Stimulated activated effector memory CD8-positive, alpha-beta T cell treated with anti-CD3 and anti-CD28 coated beads, Interleukin-12 subunit alpha, Interleukin-12 subunit beta, amount 100 ng/mL, for 72 hours (primary cell): ENCODE measurements at regions not wholly inside any gene's neighbourhood (a gene's known extent, or its start where the extent isn't known, plus 50 kb on each side); places are given as distances from the start of the nearest gene placed in this dataset.

Experiments
- ATAC-seq: fragments of 150-1000 bp; cut with Tn5 transposase; 2 replicates; pipeline ENCODE4 v1.10.0; 2021
- DNase-seq, 2 donors: peaks; one replicate each; pipeline ENCODE4 v3.0.0; 2021 to 2022; ENCODE audit warnings: low spot score in 2 of 2
- H3K27ac Mint-ChIP-seq: one replicate; pipeline ENCODE4 v1.8.0; 2022; ENCODE audit warnings: mild to moderate bottlenecking, mixed read lengths
- H3K36me3 Mint-ChIP-seq: one replicate; pipeline ENCODE4 v1.8.0; 2022; ENCODE audit warnings: mild to moderate bottlenecking, mixed read lengths
- H3K4me1 Mint-ChIP-seq: one replicate; pipeline ENCODE4 v1.8.0; 2022; ENCODE audit warnings: mixed read lengths
- H3K4me3 Mint-ChIP-seq: one replicate; pipeline ENCODE4 v1.8.0; 2022; ENCODE audit warnings: mild to moderate bottlenecking, mixed read lengths
- H3K9me3 Mint-ChIP-seq: one replicate; pipeline ENCODE4 v1.8.0; 2022; ENCODE audit warnings: mixed read lengths

GRCh38 chr20:52483382-52483781 is 291.8 kb upstream of the ZFP64 start:
- no peak overlapping the region for H3K27ac Mint-ChIP-seq
- H3K4me3 Mint-ChIP-seq: no peak overlapping the region
- no peaks in the 10 kb centered on the region for H3K4me1 Mint-ChIP-seq
- no peak for DNase-seq
- no peaks in the 10 kb centered on the region for H3K9me3 Mint-ChIP-seq
- H3K36me3 Mint-ChIP-seq: no peaks in the 10 kb centered on the region
- ATAC-seq: no peak

DNA sequence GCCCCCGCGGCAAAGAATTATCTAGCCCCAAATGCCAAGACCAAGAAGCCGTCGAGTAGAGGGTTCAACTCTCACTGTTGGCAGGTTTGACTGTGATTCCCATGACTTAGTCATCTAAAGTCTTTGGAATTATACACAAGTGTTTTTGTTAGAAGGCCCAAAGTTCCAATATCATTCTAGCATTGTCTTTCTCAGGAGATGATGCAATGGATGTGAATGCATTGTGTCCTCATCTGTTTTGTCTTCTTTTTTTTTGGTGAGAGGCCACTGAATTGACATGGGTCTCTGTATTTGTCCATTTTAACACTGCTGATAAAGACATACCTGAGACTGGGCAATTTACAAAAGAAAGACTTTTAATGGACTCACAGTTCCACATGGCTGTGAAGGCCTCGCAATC is 290.5 kb upstream of the ZFP64 start:
- H3K4me1 Mint-ChIP-seq: no peaks in the 10 kb centered on the region
- ATAC-seq: no peak
- no peaks in the 10 kb centered on the region for H3K9me3 Mint-ChIP-seq
- no peak overlapping the region for H3K27ac Mint-ChIP-seq
- H3K4me3 Mint-ChIP-seq: no peak overlapping the region
- no peak for DNase-seq
- no peaks in the 10 kb centered on the region for H3K36me3 Mint-ChIP-seq

DNA sequence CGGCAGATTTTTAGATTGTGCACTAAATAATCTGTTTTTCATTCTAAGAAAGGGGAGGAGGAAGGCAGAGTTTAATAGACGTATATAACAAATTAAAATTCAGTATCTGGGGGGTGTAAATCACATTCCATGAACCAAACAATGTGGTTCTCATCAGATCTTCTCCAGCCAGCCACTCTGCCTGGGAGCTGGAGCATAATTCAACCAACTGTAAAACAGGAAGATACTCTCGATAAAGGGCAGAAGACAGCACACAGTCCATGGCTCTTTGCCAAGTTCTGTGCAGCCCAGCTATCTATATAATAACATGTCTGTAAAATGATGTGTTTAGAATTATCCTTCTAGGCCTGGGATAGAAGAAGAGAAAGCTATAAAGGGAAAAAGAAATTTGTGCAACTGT is 289.9 kb upstream of the ZFP64 start:
- DNase-seq (no peak), ATAC-seq (no peak)
- Mint-ChIP-seq H3K36me3 (no peaks in the 10 kb centered on the region), H3K9me3 (no peaks in the 10 kb centered on the region), H3K4me3 (no peak overlapping the region), H3K27ac (no peak overlapping the region), H3K4me1 (no peaks in the 10 kb centered on the region)

- no peak for DNase-seq
- Mint-ChIP-seq H3K9me3 (no peaks in the 10 kb centered on the region), H3K4me3 (no peak overlapping the region), H3K27ac (no peak overlapping the region), H3K4me1 (no peaks in the 10 kb centered on the region), H3K36me3 (no peaks in the 10 kb centered on the region)
- no peak for ATAC-seq
Measured at GRCh38 chr20:52476074-52476750, 284.6 kb upstream of the ZFP64 start.

GRCh38 chr20:52473186-52473585 is 281.6 kb upstream of the ZFP64 start:
- H3K4me1 Mint-ChIP-seq: no peaks in the 10 kb centered on the region
- ATAC-seq (no peak), DNase-seq (no peak)
- H3K27ac Mint-ChIP-seq: no peak overlapping the region
- no peaks in the 10 kb centered on the region for H3K9me3 Mint-ChIP-seq
- H3K4me3 Mint-ChIP-seq: no peak overlapping the region
- no peaks in the 10 kb centered on the region for H3K36me3 Mint-ChIP-seq

DNA sequence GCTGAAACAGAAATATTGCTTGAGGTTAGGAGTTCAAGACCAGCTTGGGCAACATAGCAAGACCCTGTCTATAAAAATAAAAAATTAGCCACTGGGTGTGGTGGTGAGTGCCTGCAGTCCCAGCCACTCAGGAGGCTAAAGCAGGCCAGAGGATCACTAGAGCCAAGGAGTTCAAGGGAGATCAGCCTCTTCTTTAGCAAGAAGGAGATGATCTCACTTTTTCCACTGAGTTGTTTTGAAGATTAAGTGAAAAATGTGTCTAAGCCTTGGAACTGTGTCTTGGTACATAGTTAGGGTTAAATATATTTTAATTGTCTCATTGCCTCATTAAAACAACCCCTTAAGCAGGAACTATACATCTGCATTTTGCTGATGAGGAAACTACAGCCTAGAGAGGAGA is 279.0 kb upstream of the ZFP64 start:
- no peaks in the 10 kb centered on the region for H3K4me1 Mint-ChIP-seq

DNA sequence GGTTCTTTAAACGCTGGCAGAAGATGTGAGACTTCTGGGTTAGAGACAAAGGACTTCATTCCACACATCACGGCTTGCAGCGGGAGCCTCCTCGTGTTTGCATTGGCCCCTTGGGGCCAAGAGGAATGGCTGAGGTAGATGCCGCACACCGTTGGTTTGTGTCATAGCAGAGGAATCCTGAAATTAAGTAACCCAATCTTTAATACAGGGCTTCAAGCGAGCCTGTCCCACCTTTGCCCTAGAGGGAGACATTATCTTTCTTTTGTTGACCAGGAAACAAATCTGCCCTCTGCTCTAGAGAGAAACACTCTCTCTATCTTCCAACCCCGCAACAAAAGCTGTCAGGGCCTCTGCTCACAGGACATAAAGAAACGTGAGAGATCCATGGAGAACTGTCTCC is 277.5 kb upstream of the ZFP64 start:
- ATAC-seq: no peak

More for the DNA sequence above, 279.0 kb upstream of the ZFP64 start:
- DNase-seq (no peak), ATAC-seq (no peak)
- Mint-ChIP-seq H3K36me3 (no peaks in the 10 kb centered on the region), H3K4me3 (no peak overlapping the region), H3K27ac (no peak overlapping the region), H3K9me3 (no peaks in the 10 kb centered on the region)

GRCh38 chr20:52465991-52466390 is 274.4 kb upstream of the ZFP64 start:
- Mint-ChIP-seq H3K36me3 (no peaks in the 10 kb centered on the region), H3K27ac (no peak overlapping the region), H3K4me3 (no peak overlapping the region), H3K9me3 (no peaks in the 10 kb centered on the region), H3K4me1 (no peaks in the 10 kb centered on the region)
- ATAC-seq (no peak), DNase-seq (no peak)

More for the DNA sequence above, 277.5 kb upstream of the ZFP64 start:
- no peak overlapping the region for H3K27ac Mint-ChIP-seq
- H3K9me3 Mint-ChIP-seq: no peaks in the 10 kb centered on the region
- H3K4me1 Mint-ChIP-seq: no peaks in the 10 kb centered on the region
- no peak for DNase-seq
- no peaks in the 10 kb centered on the region for H3K36me3 Mint-ChIP-seq
- H3K4me3 Mint-ChIP-seq: no peak overlapping the region

- H3K4me3 Mint-ChIP-seq: no peak overlapping the region
- H3K9me3 Mint-ChIP-seq: no peaks in the 10 kb centered on the region
- H3K36me3 Mint-ChIP-seq: no peaks in the 10 kb centered on the region
- ATAC-seq (no peak), DNase-seq (no peak)
- no peaks in the 10 kb centered on the region for H3K4me1 Mint-ChIP-seq
- H3K27ac Mint-ChIP-seq: no peak overlapping the region
Measured at GRCh38 chr20:52461582-52461981, 270.0 kb upstream of the ZFP64 start.

DNA sequence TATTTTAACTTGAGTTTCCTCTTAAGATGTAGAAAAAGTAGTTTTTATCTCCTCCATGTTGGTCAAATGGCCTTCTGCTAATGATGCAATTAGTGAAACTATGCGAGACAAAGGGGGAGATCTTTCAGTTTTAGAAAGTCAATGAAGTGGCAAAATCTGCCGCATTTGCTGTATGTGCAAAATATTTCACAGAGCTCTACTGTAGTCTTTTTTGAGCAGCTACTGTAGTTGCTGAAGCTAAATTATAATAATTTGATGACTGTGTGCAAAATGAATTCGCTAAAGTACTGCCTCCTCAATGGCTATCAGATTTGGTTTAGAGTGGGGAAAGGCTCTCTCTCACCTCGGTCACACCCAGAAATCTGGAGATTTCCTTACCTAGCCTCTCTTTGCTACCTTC is 267.6 kb upstream of the ZFP64 start:
- Mint-ChIP-seq H3K27ac (no peak overlapping the region), H3K9me3 (no peaks in the 10 kb centered on the region), H3K4me1 (no peaks in the 10 kb centered on the region), H3K4me3 (no peak overlapping the region), H3K36me3 (no peaks in the 10 kb centered on the region)
- DNase-seq: no peak
- no peak for ATAC-seq

- DNase-seq: no peak
- Mint-ChIP-seq H3K9me3 (no peaks in the 10 kb centered on the region), H3K36me3 (no peaks in the 10 kb centered on the region), H3K4me1 (no peaks in the 10 kb centered on the region), H3K4me3 (no peak overlapping the region), H3K27ac (no peak overlapping the region)
- no peak for ATAC-seq
Measured at GRCh38 chr20:52457826-52458225, 266.2 kb upstream of the ZFP64 start.

- H3K27ac Mint-ChIP-seq: no peak overlapping the region
- H3K36me3 Mint-ChIP-seq: no peaks in the 10 kb centered on the region
- no peak for ATAC-seq
- DNase-seq: no peak
- no peak overlapping the region for H3K4me3 Mint-ChIP-seq
- no peaks in the 10 kb centered on the region for H3K4me1 Mint-ChIP-seq
- no peaks in the 10 kb centered on the region for H3K9me3 Mint-ChIP-seq
Measured at GRCh38 chr20:52454660-52455059, 263.1 kb upstream of the ZFP64 start.

- Mint-ChIP-seq H3K4me1 (no peaks in the 10 kb centered on the region), H3K4me3 (no peak overlapping the region), H3K36me3 (no peaks in the 10 kb centered on the region), H3K27ac (no peak overlapping the region), H3K9me3 (no peaks in the 10 kb centered on the region)
- DNase-seq (no peak), ATAC-seq (no peak)
Measured at GRCh38 chr20:52448513-52449232, 257.1 kb upstream of the ZFP64 start.

DNA sequence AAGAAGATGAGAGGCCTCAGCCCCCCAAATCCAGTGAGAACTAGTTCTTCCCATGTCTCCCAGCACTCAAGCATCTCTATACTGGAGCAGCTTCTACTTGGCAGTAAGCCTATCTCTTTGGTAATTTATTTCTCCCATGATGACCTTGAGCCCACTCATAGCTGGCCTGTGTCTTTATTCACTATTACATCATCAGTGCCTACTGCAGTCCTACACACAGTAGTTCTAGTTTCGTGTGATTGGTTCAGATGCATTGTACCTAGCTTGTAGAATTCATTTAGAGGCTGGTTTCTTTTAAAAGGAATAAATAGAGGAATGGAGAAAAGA is 255.6 kb upstream of the ZFP64 start:
- ATAC-seq (no peak), DNase-seq (no peak)
- no peaks in the 10 kb centered on the region for H3K4me1 Mint-ChIP-seq
- H3K36me3 Mint-ChIP-seq: no peaks in the 10 kb centered on the region
- no peak overlapping the region for H3K4me3 Mint-ChIP-seq
- H3K9me3 Mint-ChIP-seq: no peaks in the 10 kb centered on the region
- H3K27ac Mint-ChIP-seq: no peak overlapping the region

DNA sequence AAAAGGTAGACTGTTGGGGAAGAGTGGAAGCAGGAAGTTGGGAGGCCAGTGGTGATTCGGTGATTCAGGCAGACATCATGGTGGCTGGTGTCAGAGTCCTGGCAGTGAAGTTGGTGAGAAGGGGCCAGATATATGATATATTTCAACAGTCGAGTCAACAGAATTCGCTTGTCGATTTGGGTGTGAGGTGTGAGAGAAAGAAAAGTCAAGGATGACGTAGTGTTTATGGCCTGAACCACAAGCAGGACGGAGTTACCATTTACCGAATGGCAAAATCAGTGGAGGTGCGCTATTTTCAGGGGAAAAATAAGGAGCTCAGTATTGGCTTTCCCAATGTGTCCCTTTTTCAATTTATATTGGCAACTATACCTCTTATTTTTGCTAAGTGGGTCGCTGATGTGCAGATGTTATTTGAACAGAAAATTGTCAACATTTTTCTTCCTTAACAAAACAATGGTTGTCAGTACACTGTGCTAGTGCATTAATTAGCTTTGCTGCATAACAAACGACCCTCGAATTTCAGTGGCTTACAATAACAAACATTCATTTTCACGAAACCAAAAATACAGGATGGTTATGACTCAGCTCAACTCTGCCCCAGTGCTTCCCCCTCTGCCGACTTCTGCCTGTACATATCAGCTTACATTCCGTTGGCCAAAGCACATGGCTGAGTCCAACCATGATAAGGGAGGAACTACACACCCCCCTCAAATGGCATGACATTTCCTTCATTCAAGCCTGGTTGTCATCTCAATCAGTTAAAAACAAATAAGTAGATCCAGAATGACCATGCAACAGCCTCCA is 255.0 kb upstream of the ZFP64 start:
- Mint-ChIP-seq H3K9me3 (no peaks in the 10 kb centered on the region), H3K27ac (no peak overlapping the region), H3K4me1 (no peaks in the 10 kb centered on the region), H3K4me3 (no peak overlapping the region), H3K36me3 (no peaks in the 10 kb centered on the region)
- ATAC-seq (no peak), DNase-seq (no peak)

DNA sequence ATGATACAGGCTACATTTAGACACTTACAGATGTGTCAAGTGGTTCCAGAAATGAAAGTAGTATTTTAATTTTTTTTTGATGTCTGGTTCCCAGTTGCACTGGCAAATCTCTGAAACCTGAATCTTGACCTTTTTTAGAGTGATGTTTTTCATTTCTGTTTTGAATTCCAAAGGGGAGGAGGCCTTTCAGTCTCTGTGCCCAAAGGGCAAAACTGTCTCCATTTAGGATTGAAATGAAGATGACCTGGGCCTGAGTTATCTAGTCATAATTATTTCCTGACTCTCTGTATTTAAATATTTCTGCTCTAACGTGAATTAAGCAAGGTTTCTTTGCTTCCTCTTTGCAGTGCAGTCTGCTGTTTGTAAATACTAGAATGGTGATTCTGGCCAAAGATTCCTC is 252.9 kb upstream of the ZFP64 start:
- no peaks in the 10 kb centered on the region for H3K4me1 Mint-ChIP-seq
- no peak overlapping the region for H3K4me3 Mint-ChIP-seq
- no peak overlapping the region for H3K27ac Mint-ChIP-seq
- H3K36me3 Mint-ChIP-seq: no peaks in the 10 kb centered on the region
- ATAC-seq (no peak), DNase-seq (no peak)
- H3K9me3 Mint-ChIP-seq: no peaks in the 10 kb centered on the region
